Islet precursor cell (in vitro differentiated cells): ENCODE measurements at regions not wholly inside any gene's neighbourhood (a gene's known extent, or its start where the extent isn't known, plus 50 kb on each side); places are given as distances from the start of the nearest gene placed in this dataset.
A peak's percentile ranks its signal among the peaks of the same experiment; 100 is the strongest.

Source experiments
- DNase-seq: peaks from one replicate; pipeline ENCODE4 v3.0.0-alpha.2; 2018

DNA sequence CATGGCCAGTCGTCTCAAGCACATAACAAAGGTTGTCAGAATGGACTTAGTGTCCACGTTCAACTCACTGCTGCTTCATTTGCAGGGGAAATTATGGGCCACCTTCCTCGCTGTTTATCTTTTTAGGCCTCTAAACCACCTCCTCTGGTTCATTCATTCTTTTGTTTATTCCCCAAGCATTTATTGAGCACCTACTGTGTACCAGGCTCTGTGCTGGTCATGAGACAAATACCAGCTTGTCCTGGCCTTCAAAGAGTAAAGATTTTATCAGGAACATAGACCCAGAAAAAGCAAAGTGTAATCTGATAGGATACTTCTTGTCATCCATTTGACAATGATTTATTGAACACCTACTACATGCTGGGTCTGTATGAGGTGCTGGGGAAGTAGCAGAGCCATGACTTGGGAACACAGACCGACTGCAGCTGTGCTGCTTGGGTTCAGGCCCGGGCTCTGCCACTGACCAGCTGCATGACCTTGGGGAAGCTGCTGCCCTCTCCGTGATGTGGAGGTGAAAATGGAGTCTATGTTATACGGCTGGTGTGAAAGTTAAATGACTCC is 63.4 kb upstream of the SLC6A6 start:
- DNase-seq = no peak

DNA sequence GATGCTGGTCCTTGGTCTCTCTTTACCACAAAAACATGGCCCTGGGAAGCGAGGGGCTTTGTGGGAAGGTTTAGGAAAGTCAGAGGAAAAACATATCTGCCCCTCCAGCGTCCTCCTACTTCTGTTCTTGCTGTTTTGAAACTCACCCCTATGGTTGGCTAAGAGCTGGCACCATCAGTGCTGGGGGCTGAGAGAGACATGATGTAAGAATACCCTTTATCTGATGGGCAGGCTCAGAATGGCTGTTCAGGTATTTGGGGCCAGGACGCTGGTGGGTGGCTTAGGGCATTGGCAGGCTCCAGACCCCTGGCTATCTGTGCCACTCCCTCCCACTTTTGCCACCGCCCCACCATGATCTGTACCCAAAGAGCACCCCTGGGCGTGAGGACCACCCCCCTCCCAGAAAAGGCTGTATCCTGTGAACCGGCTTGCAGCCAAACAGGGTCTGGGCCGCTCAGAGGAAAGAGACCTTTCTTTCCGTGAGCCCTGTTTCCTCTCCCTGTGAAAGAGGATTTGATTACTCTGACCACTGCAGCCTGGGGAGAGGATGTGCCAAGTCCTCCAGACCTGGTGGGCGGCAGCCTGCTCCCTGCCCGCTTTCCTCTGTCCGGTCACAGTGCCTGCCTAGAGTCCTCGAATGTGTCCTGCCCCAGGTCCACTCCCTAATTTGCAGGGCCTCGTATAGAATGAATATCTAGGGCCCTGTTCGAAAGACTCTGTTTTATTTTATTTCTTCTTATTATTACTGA is 61.3 kb upstream of the SLC6A6 start:
- no peak for DNase-seq

DNA sequence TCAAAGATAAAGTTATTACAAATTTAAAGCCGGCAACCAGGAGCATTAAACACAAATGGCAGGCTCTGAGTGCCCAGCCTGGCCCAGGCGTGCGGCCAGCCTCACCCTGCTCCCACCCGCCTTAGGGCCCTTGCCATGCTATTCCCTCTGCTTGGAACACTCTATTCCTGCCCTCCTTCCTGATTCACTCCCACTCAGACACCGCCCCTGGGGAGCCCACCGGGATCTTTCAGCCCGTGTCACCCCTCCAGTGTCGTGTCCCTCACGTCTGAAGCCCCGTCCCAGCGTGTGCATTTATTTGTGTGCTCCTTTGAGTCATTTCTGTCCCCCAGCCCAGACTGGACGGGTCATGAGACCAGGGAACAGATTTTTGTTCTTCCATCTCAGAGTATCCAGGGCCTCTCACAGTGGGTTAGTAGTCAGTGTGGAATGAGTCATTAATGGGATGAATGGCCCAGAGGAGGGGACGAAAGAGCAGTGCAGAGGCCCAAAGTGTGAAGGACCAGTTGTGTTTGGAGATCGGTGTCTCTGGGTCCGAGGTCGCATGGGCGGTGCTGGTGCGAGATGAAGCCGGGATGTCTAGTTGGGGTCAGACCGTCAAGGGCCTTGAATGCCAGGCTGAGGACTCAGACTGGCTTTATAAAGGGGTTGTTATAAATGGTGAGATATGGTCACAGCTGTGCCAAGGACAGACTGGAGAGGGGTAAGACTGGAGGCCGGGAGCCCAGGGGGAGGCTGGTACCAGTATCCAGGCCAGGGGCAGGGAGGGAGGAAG is 58.9 kb upstream of the SLC6A6 start:
- DNase-seq = peak; percentile 82

DNA sequence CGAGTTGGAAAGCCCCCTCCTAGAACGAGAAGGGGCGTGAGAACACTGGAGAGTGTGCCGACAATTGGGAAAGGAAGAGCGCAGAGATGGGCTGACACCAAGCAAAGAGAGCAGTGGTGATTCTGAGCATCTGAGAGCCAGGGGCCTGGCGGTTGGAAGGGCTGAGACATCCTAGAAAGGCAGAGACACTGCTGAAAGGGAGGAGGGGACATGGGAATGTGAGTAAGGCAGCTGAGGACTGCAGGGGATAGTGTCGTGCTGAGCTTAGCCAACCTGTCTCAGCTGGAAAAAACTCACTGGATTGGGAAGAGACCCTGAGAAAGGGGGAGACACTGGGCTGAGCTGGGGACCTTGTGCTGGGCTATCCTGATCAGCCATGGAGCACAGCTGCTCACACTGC is 58.1 kb upstream of the SLC6A6 start:
- peak; percentile 85 for DNase-seq

DNA sequence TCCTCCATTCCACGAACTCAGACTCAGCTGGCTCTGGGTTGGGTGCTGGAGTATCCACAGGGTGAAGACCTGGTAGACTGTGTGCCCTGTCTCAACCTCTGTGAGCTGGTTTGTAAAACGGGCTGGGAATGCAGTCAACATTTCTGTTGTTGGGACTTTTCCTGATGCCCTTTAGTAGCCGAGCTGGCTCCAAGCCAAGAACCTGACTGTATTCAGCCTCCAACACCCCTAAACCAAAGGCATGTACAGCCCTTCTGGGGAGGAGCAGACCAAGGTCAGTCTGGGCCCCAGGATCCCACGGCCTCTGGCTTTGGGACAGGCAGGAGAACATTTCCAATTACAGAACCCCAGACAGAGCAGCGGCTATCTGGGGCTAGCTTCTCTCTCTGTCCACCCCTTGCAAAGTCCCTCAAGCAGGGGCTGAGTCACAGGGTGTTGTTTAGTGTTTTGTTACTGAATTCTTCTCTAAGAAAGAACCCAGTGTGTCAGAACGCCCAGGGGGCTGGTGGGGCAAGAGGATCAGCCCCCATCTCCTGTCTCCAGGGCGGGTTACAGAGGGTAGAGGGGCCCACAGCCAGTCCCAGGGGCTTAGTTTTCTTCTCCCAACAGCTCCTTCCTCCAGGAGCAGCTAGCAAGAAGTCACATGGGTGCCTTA is 56.8 kb upstream of the SLC6A6 start:
- DNase-seq = peak; percentile 89

DNA sequence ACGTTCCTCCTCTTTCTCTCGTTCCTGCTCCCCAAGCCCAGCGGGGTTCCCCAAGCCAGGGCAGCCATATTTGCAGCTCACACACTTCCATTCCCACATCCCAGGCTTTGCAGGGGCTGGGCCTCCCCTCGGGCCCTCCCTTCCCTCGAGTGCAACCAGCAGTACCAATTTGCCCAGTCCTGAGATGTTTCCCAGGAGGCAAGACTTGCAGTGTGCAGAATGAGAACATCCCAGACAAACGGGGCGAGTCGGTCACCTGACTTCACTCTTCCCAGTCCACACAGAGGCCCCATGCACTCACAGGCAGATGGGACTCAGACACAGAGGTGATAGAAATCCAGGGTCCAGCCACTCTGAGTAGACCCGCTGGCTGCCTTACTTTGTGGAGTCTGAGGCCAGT is 56.2 kb upstream of the SLC6A6 start:
- no peak for DNase-seq

DNA sequence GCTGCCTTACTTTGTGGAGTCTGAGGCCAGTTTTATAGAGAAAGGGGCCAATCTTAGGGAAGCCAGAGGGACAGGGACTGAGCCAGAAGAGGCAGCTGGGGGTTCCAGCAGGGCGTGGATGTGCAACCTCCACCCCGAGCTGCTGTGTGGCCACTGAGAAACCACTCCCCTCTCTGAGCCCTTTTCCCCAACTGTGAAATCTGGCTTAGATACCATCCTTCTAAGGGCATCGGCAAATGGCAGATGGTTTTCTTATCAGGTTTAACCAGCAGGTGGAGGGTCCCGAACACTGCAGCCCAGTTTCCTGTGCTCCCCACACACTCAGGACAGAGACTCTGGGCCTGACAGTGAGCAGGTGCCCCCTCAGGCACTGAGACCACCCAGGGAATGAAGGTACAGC is 55.8 kb upstream of the SLC6A6 start:
- no peak for DNase-seq

DNA sequence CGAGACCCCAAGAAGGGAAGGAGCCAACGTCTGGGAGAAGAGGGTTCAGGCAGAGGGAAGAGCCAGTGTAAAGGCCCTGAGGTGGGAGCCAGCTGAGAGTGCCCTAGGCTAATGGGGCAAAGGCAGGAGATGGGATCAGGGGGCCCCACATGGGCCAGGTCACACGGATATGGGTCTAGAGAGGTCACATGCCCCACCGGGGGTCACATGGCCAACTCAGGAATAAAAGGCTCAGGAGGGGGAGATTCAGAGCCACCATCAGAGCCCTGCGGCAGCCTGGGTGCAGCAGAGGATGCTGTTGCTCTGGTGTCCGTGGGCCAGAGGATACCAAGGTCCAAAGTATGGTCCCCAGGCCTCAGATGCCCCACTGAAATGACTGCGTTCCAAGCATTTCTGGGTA is 55.3 kb upstream of the SLC6A6 start:
- no peak for DNase-seq

DNA sequence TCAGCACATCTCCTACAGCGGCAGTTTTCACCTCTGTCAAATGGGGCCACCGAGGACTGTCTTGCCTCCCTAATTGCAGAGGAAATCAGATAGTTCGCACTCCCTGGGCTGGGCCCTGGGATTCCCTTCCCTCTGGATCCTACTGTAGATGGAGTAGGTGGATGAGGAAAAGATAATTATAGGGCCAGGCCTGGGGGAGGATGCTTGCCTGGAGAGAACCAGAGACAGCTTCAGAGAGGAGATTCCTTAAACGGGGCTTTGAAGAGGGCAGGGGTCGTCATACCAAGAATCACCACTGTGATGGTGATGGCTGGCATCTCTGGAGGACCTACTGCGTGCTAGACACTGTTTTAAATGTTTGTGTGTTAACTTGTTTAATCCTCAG is 50.8 kb upstream of the SLC6A6 start:
- no peak for DNase-seq

DNA sequence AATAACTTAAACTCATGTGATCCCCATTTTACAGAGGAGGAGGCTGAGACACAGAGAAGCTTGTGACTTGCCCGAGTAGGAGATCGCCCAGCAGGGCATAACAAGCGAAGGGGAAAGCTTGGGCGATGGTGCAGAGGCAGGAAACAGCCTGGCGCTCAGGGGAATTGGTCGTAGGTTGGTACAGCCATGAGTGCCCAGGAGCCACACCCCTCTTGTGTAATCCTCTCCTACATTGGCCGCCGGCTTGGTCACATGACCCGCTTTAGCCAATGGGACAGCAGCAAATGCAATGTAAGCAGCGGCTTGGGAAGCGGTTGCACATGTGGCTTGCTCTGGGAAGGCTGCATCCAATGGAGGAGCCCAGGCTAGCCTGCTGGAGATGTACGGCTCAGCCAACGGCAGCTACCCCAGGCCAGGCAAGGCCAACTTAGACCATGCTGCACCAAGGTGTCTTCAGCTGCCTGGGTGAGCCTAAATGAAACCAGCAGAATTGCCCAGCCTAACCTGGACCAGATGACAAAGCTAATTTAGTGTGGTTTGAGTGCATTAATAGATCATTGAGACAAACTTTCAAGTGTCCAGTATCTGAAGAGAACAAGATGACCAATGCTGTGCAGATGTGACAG is 50.3 kb upstream of the SLC6A6 start:
- no peak for DNase-seq
